Omental fat pad (tissue), 3 donors: ENCODE measurements at regions not wholly inside any gene's neighbourhood (a gene's known extent, or its start where the extent isn't known, plus 50 kb on each side); places are given as distances from the start of the nearest gene placed in this dataset.
"Not testable (repeated sequence)": the region's sequence is repeated elsewhere in the genome, so short reads cannot be mapped to it uniquely, and the experiment has no call there.

Experiments used
- ATAC-seq: fragments of 150-250 bp; one replicate; pipeline ENCODE4 v1.9.1; 2016; ENCODE audit warnings: mild to moderate bottlenecking, moderate library complexity; ENCODE audit not compliant: low FRiP score
- DNase-seq: peaks from one replicate; pipeline ENCODE4 v3.0.0-alpha.2; 2019; ENCODE audit warnings: low spot score
- TF ChIP-seq, protein P1 (sequence below), 3 donors: fragments of 450-650 bp; IDR thresholded peaks; one replicate each; pipeline ENCODE4 v1.5.1; 2016 to 2017; ENCODE audit warnings: antibody characterized with exemption in 3 of 3, mild to moderate bottlenecking in 3 of 3, moderate library complexity in 2 of 3

DNA sequence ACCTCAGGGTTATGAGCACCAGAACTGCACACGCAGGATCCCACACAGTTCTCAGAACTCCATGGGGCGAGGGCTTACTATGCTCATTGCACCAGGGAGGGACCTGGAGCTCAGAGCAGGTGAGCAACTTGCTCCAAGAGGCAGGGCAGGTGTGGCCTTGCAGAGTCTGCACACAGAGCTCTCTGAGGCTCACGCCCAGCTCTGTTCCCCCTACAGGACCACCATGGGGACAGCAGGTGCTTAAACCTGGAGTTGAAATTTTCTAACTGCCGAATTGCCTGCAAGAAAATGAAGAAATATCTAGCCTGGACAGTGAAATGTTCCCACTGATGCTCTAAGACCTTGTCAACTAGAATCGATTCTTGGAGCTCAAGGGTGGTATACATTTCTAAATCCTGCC, 49.9 kb upstream of the MSMB start:
- ATAC-seq, DNase-seq: not testable (repeated sequence)

DNA sequence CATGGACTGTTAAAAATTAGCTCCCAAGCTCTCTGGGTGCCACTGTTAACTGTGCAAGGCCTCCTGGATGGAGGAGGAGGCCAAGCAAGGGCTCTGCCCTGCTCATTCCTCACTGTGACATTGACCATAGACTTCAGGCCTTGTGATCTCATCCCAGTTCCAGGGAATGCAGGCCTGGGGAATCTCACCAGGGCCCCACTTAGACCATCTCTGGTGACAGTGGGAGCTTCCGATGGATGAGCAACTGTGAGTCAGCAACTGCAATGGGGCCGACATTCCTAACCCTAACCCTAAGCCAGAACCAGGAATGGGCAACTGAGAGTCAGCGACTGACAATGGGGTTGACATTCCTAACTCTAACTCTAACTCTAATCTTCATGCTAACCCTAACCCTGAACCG, 50.4 kb upstream of the MSMB start:
- TF ChIP-seq, protein P1, sequence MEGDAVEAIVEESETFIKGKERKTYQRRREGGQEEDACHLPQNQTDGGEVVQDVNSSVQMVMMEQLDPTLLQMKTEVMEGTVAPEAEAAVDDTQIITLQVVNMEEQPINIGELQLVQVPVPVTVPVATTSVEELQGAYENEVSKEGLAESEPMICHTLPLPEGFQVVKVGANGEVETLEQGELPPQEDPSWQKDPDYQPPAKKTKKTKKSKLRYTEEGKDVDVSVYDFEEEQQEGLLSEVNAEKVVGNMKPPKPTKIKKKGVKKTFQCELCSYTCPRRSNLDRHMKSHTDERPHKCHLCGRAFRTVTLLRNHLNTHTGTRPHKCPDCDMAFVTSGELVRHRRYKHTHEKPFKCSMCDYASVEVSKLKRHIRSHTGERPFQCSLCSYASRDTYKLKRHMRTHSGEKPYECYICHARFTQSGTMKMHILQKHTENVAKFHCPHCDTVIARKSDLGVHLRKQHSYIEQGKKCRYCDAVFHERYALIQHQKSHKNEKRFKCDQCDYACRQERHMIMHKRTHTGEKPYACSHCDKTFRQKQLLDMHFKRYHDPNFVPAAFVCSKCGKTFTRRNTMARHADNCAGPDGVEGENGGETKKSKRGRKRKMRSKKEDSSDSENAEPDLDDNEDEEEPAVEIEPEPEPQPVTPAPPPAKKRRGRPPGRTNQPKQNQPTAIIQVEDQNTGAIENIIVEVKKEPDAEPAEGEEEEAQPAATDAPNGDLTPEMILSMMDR (IDR thresholded peaks at IDR 0.05), result no peak
- ATAC-seq (no peak), DNase-seq (no peak)

DNA sequence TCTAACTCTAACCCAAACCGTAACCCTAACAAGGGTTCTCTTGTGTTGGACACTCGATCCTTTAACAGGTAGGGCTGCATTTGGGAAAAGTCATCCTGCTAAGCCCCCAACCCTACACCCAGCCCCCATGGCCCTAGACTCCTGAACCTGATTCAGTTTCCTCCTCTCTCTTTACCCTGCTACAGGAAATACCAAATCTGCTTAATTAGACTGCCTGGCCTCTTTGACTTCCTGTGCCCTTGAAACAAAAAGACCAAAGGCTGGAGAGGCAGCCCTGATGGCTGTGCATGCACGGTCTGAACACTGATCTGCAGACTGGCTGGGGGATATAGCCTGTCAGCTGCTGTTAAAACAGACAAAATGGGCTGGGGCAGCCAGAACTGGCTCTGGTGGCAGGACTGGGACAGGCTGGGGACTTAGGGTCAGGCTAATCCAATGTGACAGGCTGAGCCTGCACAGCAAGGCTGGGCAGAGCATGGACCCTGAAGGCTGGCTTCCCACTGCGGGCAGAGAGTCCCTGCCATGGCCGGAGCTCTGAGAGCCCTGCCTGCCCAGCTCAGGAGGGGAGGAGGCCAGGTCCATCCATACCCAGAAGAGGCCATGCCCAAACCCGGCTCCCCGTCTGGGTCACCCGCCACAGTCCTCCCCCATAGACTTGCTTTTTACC, 51.0 kb upstream of the MSMB start:
- TF ChIP-seq, protein P1 (IDR thresholded peaks at IDR 0.05), result no peak
- DNase-seq (no peak), ATAC-seq (no peak)

DNA sequence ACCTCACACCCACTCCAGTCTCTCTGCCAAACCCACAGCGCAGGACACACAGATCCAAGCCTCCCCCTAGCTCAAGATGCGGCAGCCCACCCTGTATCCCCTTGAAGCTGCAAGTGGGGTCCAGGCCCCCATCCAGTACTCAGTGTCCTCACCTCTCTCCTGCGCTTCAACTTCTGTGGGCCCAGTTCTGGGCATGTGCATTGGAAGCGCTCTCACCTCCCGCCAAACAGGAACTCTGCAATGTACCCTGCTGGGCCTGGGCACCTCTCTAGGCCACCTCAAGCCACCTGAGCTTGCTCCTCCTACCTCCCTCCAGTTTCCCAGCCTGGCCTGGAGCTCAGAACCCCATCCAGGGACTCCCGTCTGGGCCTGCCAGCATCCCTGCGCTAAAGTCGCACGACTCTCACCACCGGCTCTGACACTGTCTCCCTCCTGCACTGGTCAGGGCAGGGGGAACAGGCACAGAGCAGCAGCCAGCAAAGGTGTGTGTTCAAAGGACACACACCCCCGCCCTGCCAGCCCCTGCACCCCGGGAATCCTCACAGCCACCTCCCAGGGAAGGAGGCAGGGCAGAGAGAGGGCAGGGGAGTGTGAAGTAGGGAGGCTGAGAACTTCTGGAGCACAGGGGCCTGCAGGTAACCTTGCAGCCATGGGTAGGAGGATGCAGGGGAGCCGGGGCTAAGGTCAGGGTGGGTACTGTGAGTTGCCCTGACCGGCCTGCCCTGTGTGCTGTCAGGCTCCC, 51.7 kb upstream of the MSMB start:
- TF ChIP-seq, protein P1 (IDR thresholded peaks at IDR 0.05), result no peak
- DNase-seq, result no peak
- ATAC-seq, result no peak

- TF ChIP-seq, protein P1 (IDR thresholded peaks at IDR 0.05), result no peak
- ATAC-seq (no peak), DNase-seq (no peak)
These were observed 52.3 kb upstream of the MSMB start for GRCh38 chr10:46098386-46098785.

DNA sequence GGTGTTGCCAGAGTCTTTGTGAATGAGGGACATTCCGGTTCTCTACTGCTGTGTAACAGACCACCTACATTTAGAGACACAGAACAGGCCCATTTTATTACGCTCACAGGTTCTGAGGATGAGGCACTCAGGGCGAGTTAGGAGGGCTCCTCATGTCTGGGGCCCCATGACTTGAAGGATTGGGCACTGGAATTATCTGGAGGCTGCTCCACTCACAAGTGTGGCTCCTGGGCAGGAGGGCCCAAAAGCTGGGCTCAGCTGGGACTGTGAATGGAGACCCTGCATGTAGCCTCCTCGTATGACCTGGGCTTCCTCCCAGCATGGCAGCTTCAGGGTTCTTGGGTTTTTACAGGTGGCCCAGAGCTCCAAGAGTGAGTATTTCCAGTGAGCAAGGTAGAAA, 52.9 kb upstream of the MSMB start:
- not testable (repeated sequence) for DNase-seq, ATAC-seq

DNA sequence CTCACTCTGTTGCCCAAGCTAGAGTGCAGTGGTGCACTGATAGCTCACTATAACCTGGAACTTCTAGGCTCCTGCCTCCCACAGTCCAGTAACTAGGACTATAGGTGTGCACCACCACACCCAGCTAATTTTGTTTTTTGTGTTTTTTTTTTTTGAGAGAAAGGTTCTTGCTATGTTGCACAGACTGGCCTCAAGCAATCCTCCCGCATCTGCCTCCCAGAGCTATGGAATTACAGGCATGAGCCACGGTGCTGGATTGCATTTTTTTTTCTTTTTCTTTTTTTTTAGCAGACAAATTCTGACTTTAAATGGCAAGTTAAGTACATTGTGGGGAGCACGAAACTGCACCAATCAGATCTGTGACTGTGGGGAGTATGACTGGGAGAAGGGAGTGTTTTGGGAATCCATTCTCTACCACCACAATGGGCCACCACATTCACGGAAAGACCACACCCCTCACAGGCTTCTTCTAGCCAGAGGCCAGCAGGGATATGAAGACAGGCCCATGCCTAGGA, 58.1 kb upstream of the MSMB start:
- ATAC-seq, result no peak
- no peak for DNase-seq
- TF ChIP-seq, protein P1 (IDR thresholded peaks at IDR 0.05), result no peak

GRCh38 chr10:46105416-46105815, 59.3 kb upstream of the MSMB start:
- not testable (repeated sequence) for ATAC-seq, DNase-seq

DNA sequence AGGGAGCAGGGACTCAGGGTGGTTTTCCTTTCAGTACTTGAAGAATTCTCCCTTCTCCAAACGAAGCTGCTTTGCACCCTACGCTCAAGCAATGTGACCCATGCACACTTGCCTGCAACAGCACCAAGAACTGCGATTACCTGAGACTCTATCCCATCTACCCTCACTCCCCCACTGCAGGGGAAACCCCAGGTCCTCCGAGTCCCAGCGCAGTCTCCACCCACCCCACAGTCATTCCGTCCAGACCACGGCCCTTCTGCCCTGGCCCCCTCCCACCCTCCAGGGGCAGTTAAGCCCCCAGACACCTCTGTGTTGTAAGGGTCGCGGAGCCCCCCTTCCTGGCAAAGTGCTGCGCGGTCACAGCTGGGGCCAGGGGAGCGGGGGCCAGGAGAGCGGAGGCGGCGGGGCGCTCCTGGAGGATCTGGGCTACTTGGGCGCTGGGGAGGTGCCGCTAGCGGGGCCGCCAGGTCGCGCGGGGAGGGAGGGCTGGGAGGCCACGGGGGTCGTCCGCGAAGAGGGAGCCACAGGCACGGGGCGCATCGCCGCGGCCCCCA, 59.9 kb upstream of the MSMB start:
- peak; percentile 69 for ATAC-seq
- not testable (repeated sequence) for DNase-seq
